GM19324 (cell line): ENCODE measurements at regions not wholly inside any gene's neighbourhood (a gene's known extent, or its start where the extent isn't known, plus 50 kb on each side); places are given as distances from the start of the nearest gene placed in this dataset.
"Not testable (repeated sequence)": the region's sequence is repeated elsewhere in the genome, so short reads cannot be mapped to it uniquely, and the experiment has no call there.

ENCODE experiments used
- ATAC-seq: cut with Tn5 transposase; IDR thresholded peaks from one replicate; pipeline ENCODE4 v1.9.1; 2021; ENCODE audit warnings: mild to moderate bottlenecking, moderate library complexity; ENCODE audit not compliant: unreplicated experiment, low FRiP score

GRCh38 chr9:68593760-68594159, 53.1 kb upstream of the TMEM252 start:
- not testable (repeated sequence) for ATAC-seq

GRCh38 chr9:68595868-68596267, 55.2 kb upstream of the TMEM252 start:
- ATAC-seq = no peak

GRCh38 chr9:68597362-68597997, 56.8 kb upstream of the TMEM252 start:
- ATAC-seq = no peak

- no peak for ATAC-seq
Observed at GRCh38 chr9:68599826-68600225, 59.1 kb upstream of the TMEM252 start.

- no peak for ATAC-seq
Observed at GRCh38 chr9:68601081-68601480, 60.4 kb upstream of the TMEM252 start.

- ATAC-seq = no peak
Observed at GRCh38 chr9:68603371-68603770, 62.7 kb upstream of the TMEM252 start.

- ATAC-seq = no peak
Observed at GRCh38 chr9:68608763-68609162, 68.1 kb upstream of the TMEM252 start.

GRCh38 chr9:68609901-68610415, 69.3 kb upstream of the TMEM252 start:
- ATAC-seq = no peak

- no peak for ATAC-seq
Observed at GRCh38 chr9:68614121-68614520, 73.4 kb upstream of the TMEM252 start.

GRCh38 chr9:68617011-68617410, 76.3 kb upstream of the TMEM252 start:
- ATAC-seq = not testable (repeated sequence)

- no peak for ATAC-seq
Observed at GRCh38 chr9:68619072-68619471, 78.4 kb upstream of the TMEM252 start.

GRCh38 chr9:68619636-68620035, 79.0 kb upstream of the TMEM252 start:
- ATAC-seq = no peak

GRCh38 chr9:68625559-68625958, 79.5 kb upstream of the PIP5K1B start:
- ATAC-seq = no peak

GRCh38 chr9:68626526-68626925, 78.5 kb upstream of the PIP5K1B start:
- no peak for ATAC-seq

GRCh38 chr9:68627104-68627503, 77.9 kb upstream of the PIP5K1B start:
- no peak for ATAC-seq

GRCh38 chr9:68627594-68627993, 77.4 kb upstream of the PIP5K1B start:
- ATAC-seq = no peak

GRCh38 chr9:68629042-68629441, 76.0 kb upstream of the PIP5K1B start:
- ATAC-seq = no peak

- ATAC-seq = no peak
Observed at GRCh38 chr9:68631811-68632210, 73.2 kb upstream of the PIP5K1B start.

- ATAC-seq = no peak
Observed at GRCh38 chr9:68637020-68637419, 68.0 kb upstream of the PIP5K1B start.

GRCh38 chr9:68639261-68639660, 65.8 kb upstream of the PIP5K1B start:
- not testable (repeated sequence) for ATAC-seq

- no peak for ATAC-seq
Observed at GRCh38 chr9:68640421-68641089, 64.5 kb upstream of the PIP5K1B start.
